HFFc6 (cell line): ENCODE measurements at regions not wholly inside any gene's neighbourhood (a gene's known extent, or its start where the extent isn't known, plus 50 kb on each side); places are given as distances from the start of the nearest gene placed in this dataset.

ENCODE experiments used
- DNase-seq: peaks from one replicate; pipeline ENCODE4 v3.0.0-alpha.2; 2018
- H3K27ac Mint-ChIP-seq: 2 replicates; pipeline ENCODE4 v1.8.0; 2020; ENCODE audit warnings: mild to moderate bottlenecking, mixed read lengths
- H3K27me3 Mint-ChIP-seq: 2 replicates; pipeline ENCODE4 v1.8.0; 2021; ENCODE audit warnings: mild to moderate bottlenecking, moderate library complexity, mixed read lengths; ENCODE audit not compliant: insufficient read depth
- H3K36me3 Mint-ChIP-seq: 2 replicates; pipeline ENCODE4 v1.8.0; 2021; ENCODE audit warnings: low read depth, mixed read lengths
- H3K4me1 Mint-ChIP-seq: 2 replicates; pipeline ENCODE4 v1.8.0; 2020; ENCODE audit warnings: low read depth, mixed read lengths
- H3K4me3 Mint-ChIP-seq: 2 replicates; pipeline ENCODE4 v1.8.0; 2020; ENCODE audit warnings: mild to moderate bottlenecking, moderate library complexity, mixed read lengths
- H3K9me3 Mint-ChIP-seq: 2 replicates; pipeline ENCODE4 v1.8.0; 2020; ENCODE audit warnings: mild to moderate bottlenecking, mixed read lengths
- CTCF ChIP-seq: fragments of 200-600 bp; sonication (generic); IDR thresholded peaks from 2 replicates; pipeline ENCODE4 v1.5.0; 2021; ENCODE audit warnings: antibody characterized with exemption, mild to moderate bottlenecking

DNA sequence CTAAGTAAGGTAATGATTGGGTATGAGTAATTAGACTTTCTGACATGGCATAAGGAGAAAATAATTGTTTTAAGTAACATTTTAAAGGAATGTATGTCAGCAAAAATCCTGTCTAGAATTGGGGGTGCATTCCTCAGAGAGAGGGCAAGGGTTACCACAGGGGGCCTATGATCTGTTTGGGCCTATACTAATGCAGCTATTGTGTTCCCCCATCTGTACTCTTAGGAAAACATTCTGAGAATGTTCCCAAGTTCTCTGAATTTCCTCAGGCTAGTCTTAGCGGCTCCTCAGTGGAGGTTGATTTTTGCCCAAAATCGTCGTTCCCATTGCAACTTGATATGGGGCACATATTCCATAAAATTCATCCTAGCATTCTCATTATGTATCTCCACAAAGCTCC lies 1216.4 kb upstream of the GBE1 start:
- Mint-ChIP-seq H3K27me3 (no peaks in the 10 kb centered on the region), H3K4me1 (no peaks in the 10 kb centered on the region), H3K36me3 (no peaks in the 10 kb centered on the region), H3K27ac (no peak overlapping the region), H3K9me3 (peaks cover 31% of the 10 kb centered on the region), H3K4me3 (no peak overlapping the region)
- TF ChIP-seq CTCF = no peak
- DNase-seq = no peak

- no peak overlapping the region for H3K27ac Mint-ChIP-seq
- H3K9me3 Mint-ChIP-seq = peaks cover 14% of the 10 kb centered on the region
- no peaks in the 10 kb centered on the region for H3K4me1 Mint-ChIP-seq
- no peak for DNase-seq
- H3K36me3 Mint-ChIP-seq = no peaks in the 10 kb centered on the region
- no peaks in the 10 kb centered on the region for H3K27me3 Mint-ChIP-seq
- no peak overlapping the region for H3K4me3 Mint-ChIP-seq
- TF ChIP-seq CTCF = no peak
Observed at GRCh38 chr3:82973791-82974190, 1212.3 kb upstream of the GBE1 start.

GRCh38 chr3:82960379-82960778 lies 1198.9 kb upstream of the GBE1 start:
- no peak overlapping the region for H3K4me3 Mint-ChIP-seq
- no peak overlapping the region for H3K27ac Mint-ChIP-seq
- peaks cover 15% of the 10 kb centered on the region for H3K9me3 Mint-ChIP-seq
- no peaks in the 10 kb centered on the region for H3K36me3 Mint-ChIP-seq
- H3K4me1 Mint-ChIP-seq = no peaks in the 10 kb centered on the region
- DNase-seq = no peak
- H3K27me3 Mint-ChIP-seq = no peaks in the 10 kb centered on the region
- TF ChIP-seq CTCF = no peak

DNA sequence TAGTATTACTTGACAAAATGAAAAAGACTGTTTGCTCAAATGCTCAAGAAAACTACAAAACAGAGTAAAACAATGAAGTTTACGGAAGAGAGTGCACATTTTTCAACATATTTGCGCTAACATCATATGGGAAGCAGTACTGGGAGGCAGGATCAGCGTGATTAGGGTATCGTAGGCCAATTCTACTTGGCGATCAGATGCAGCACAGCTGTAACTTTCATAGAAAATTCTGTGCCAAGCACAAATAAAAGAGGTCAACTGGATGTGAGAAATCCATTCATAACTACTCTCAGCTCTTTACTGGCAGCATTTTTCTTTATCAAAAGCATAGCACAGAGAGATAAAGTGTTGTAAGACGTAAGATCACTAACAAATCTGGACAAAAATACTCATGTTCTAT lies 1196.3 kb upstream of the GBE1 start:
- Mint-ChIP-seq H3K4me1 (no peaks in the 10 kb centered on the region), H3K27me3 (no peaks in the 10 kb centered on the region), H3K27ac (no peak overlapping the region), H3K4me3 (no peak overlapping the region), H3K9me3 (peaks cover 28% of the 10 kb centered on the region), H3K36me3 (no peaks in the 10 kb centered on the region)
- DNase-seq = no peak
- TF ChIP-seq CTCF = no peak

DNA sequence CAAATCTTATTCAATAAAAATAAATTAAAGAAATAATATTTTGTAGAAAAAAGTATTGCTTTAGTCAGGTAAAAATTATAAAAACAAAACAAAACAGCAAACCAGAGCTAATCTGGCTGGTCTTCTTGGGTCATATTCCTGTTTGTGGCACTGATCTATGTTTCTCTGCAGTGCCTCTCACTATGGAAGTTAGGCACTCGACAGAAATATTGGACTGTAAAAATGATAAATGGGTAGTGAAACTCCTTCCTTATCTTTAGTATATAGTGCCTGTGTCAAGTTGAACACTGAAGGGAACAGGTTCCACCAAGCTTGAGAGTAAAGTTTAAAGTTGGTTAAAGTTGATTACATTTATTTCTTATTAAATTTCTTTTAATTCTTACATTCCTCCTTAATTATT lies 1195.6 kb upstream of the GBE1 start:
- no peak for TF ChIP-seq CTCF
- Mint-ChIP-seq H3K27me3 (no peaks in the 10 kb centered on the region), H3K4me1 (no peaks in the 10 kb centered on the region), H3K27ac (no peak overlapping the region), H3K36me3 (no peaks in the 10 kb centered on the region), H3K9me3 (peaks cover 28% of the 10 kb centered on the region), H3K4me3 (no peak overlapping the region)
- no peak for DNase-seq

GRCh38 chr3:82954486-82954885 lies 1193.0 kb upstream of the GBE1 start:
- Mint-ChIP-seq H3K9me3 (peaks cover 22% of the 10 kb centered on the region), H3K27ac (no peak overlapping the region), H3K4me1 (no peaks in the 10 kb centered on the region), H3K36me3 (no peaks in the 10 kb centered on the region), H3K4me3 (no peak overlapping the region), H3K27me3 (no peaks in the 10 kb centered on the region)
- DNase-seq = no peak
- TF ChIP-seq CTCF = no peak
